Gastroesophageal sphincter (tissue), 4 donors: ENCODE measurements at regions not wholly inside any gene's neighbourhood (a gene's known extent, or its start where the extent isn't known, plus 50 kb on each side); places are given as distances from the start of the nearest gene placed in this dataset.

Source experiments
- ATAC-seq: fragments of 150-250 bp; one replicate; pipeline ENCODE4 v1.9.1; 2016; ENCODE audit warnings: mild to moderate bottlenecking, moderate library complexity
- H3K27ac ChIP-seq, 4 donors: fragments of 200-600 bp; sonication (generic) in 3 of 4; 1 replicate in 3 of 4; 2 replicates in 1 of 4; pipeline ENCODE4 v1.5.1; 2016 to 2019
- H3K27me3 ChIP-seq: fragments of 200-600 bp; sonication (generic); one replicate; pipeline ENCODE4 v1.5.1; 2019
- H3K36me3 ChIP-seq, 2 donors: fragments of 200-600 bp; sonication (generic); one replicate each; pipeline ENCODE4 v1.5.1; 2019; ENCODE audit warnings: control low read depth in 1 of 2
- H3K4me1 ChIP-seq, 3 donors: fragments of 200-600 bp; sonication (generic); 1 replicate in 2 of 3; 2 replicates in 1 of 3; pipeline ENCODE4 v1.5.1; 2016 to 2019; ENCODE audit warnings: control low read depth in 2 of 3
- H3K4me3 ChIP-seq, 2 donors: fragments of 200-600 bp; sonication (generic); one replicate each; pipeline ENCODE4 v1.5.1; 2019; ENCODE audit warnings: mild to moderate bottlenecking in 1 of 2, moderate library complexity in 1 of 2
- H3K9me3 ChIP-seq, 3 donors: fragments of 200-600 bp; sonication (generic); one replicate each; pipeline ENCODE4 v1.5.1; 2017 to 2019; ENCODE audit warnings: control low read depth in 2 of 3
- CTCF ChIP-seq, 4 experiments: fragments of 200-600 bp in 2 of 4; fragments of 450-650 bp in 2 of 4; sonication (generic) in 1 of 4; IDR thresholded peaks; one replicate each; pipeline ENCODE4 v1.5.1; 2017 to 2019; ENCODE audit warnings: antibody characterized with exemption in 4 of 4, mild to moderate bottlenecking in 2 of 4, moderate library complexity in 2 of 4
- EP300 ChIP-seq: sonication (generic); formaldehyde crosslinking; IDR thresholded peaks from one replicate; pipeline ENCODE4 v1.6.1; 2017; ENCODE audit warnings: antibody characterized with exemption, mild to moderate bottlenecking
- POLR2A ChIP-seq, 2 donors: fragments of 450-650 bp; IDR thresholded peaks; one replicate each; pipeline ENCODE4 v1.6.1; 2017; ENCODE audit warnings: antibody characterized with exemption in 2 of 2, mild to moderate bottlenecking in 2 of 2, moderate library complexity in 1 of 2
- POLR2AphosphoS5 ChIP-seq: sonication (generic); formaldehyde crosslinking; IDR thresholded peaks from one replicate; pipeline ENCODE4 v1.6.1; 2017; ENCODE audit warnings: antibody characterized with exemption
- WGBS, 2 donors: methylation state at CpG; one replicate each; pipeline ENCODE4 v1.1.5; 2018; ENCODE audit warnings: low coverage in 1 of 2; 5-methylcytosine and 5-hydroxymethylcytosine counted together
- small RNA-seq, 4 donors: library from RNA; depleted of rRNA; stranded (forward); fragments of <200 nt; gene quantifications; one replicate each; pipeline ENCODE3, GENCODE V24; 2016

GRCh38 chr2:152280780-152281179 lies 54.2 kb upstream of the FMNL2 start:
- H3K9me3 ChIP-seq: peaks cover 0 to 7% (median 0%) of the 10 kb centered on the region in 3 donors
- TF ChIP-seq POLR2A (IDR thresholded peaks at IDR 0.05) (no peak), CTCF (IDR thresholded peaks at IDR 0.05) (no peak), POLR2AphosphoS5 (no peak), EP300 (no peak)
- ATAC-seq: no peak

GRCh38 chr2:152283392-152283791 lies 51.6 kb upstream of the FMNL2 start:
- 90% methylated on average over 1 of the region's 1 CpG; no CpG with 5 or more reads in 1 of the 2 donors for WGBS, 2 donors
- Histone ChIP-seq H3K36me3 (no peaks in the 10 kb centered on the region), H3K27me3 (no peaks in the 10 kb centered on the region), H3K4me1 (no peaks in the 10 kb centered on the region), H3K9me3 (peaks cover 0 to 7% (median 0%) of the 10 kb centered on the region in 3 donors), H3K4me3 (no peak overlapping the region), H3K27ac (no peak overlapping the region)
- ATAC-seq: no peak
- no peak for TF ChIP-seq POLR2AphosphoS5
- TF ChIP-seq CTCF (IDR thresholded peaks at IDR 0.05): no peak
- TF ChIP-seq POLR2A (IDR thresholded peaks at IDR 0.05): no peak
- TF ChIP-seq EP300: no peak

More at GRCh38 chr2:152280780-152281179, 54.2 kb upstream of the FMNL2 start:
- no peaks in the 10 kb centered on the region for H3K36me3 ChIP-seq
- no peaks in the 10 kb centered on the region for H3K4me1 ChIP-seq
- no peak overlapping the region for H3K27ac ChIP-seq
- H3K4me3 ChIP-seq: no peak overlapping the region
- WGBS, 2 donors: 90 to 93% methylated on average over 2 of the region's 2 CpGs
- H3K27me3 ChIP-seq: no peaks in the 10 kb centered on the region

GRCh38 chr2:152284398-152284797 lies 50.6 kb upstream of the FMNL2 start:
- ATAC-seq: no peak
- Histone ChIP-seq H3K4me1 (no peaks in the 10 kb centered on the region), H3K4me3 (no peak overlapping the region), H3K9me3 (peaks cover 0 to 2% (median 0%) of the 10 kb centered on the region in 3 donors), H3K36me3 (no peaks in the 10 kb centered on the region), H3K27me3 (no peaks in the 10 kb centered on the region), H3K27ac (no peak overlapping the region)
- no peak for TF ChIP-seq CTCF (IDR thresholded peaks at IDR 0.05)
- no peak for TF ChIP-seq POLR2A (IDR thresholded peaks at IDR 0.05)
- TF ChIP-seq POLR2AphosphoS5: no peak
- TF ChIP-seq EP300: no peak
- WGBS, 2 donors: 72 to 79% methylated on average over 2 of the region's 2 CpGs

Small RNA genes lying in the stretch of these regions (small RNA-seq; reads per million reads assigned to genes)
- gene RF00019: 0 reads per million in 4 donors
